OCI-LY1 (cell line): ENCODE measurements at regions not wholly inside any gene's neighbourhood (a gene's known extent, or its start where the extent isn't known, plus 50 kb on each side); places are given as distances from the start of the nearest gene placed in this dataset.

Source experiments
- H2AFZ ChIP-seq: fragments of 200-600 bp; sonication (generic), shearing (Covaris generic); 2 replicates; pipeline ENCODE4 v1.6.0; 2014; ENCODE audit warnings: antibody characterized with exemption, mild to moderate bottlenecking, low read length
- H3F3A ChIP-seq: fragments of 200-600 bp; sonication (generic), shearing (Covaris generic); 2 replicates; pipeline ENCODE4 v1.6.0; 2014; ENCODE audit warnings: mild to moderate bottlenecking, antibody characterized with exemption, low read length, moderate library complexity; ENCODE audit not compliant: insufficient read depth
- H3K27ac ChIP-seq: fragments of 200-600 bp; sonication (generic); 2 replicates; pipeline ENCODE4 v1.5.1; 2014; ENCODE audit warnings: low read length, mixed run types, mild to moderate bottlenecking, low read depth; ENCODE audit not compliant: poor library complexity, severe bottlenecking
- H3K27me3 ChIP-seq: fragments of 200-600 bp; sonication (generic); 2 replicates; pipeline ENCODE4 v1.6.0; 2014; ENCODE audit warnings: antibody characterized with exemption, mild to moderate bottlenecking, low read length, moderate library complexity; ENCODE audit not compliant: insufficient read depth
- H3K36me3 ChIP-seq: fragments of 200-600 bp; sonication (generic); 2 replicates; pipeline ENCODE4 v1.6.1; 2014; ENCODE audit warnings: mild to moderate bottlenecking, antibody characterized with exemption, low read length, moderate library complexity, mixed read lengths; ENCODE audit not compliant: insufficient read depth
- H3K4me1 ChIP-seq: fragments of 200-600 bp; sonication (generic); 2 replicates; pipeline ENCODE4 v1.5.1; 2014; ENCODE audit warnings: mild to moderate bottlenecking, low read length, moderate library complexity; ENCODE audit not compliant: insufficient read depth, severe bottlenecking
- H3K4me2 ChIP-seq: fragments of 200-600 bp; sonication (generic), shearing (Covaris generic); 2 replicates; pipeline ENCODE4 v1.6.1; 2014; ENCODE audit warnings: low read length
- H3K4me3 ChIP-seq: fragments of 200-600 bp; sonication (generic); 2 replicates; pipeline ENCODE4 v1.5.1; 2014; ENCODE audit warnings: low read length, low read depth, mild to moderate bottlenecking, mixed read lengths; ENCODE audit not compliant: poor library complexity, severe bottlenecking
- H3K79me2 ChIP-seq: fragments of 200-600 bp; shearing (Covaris generic); 2 replicates; pipeline ENCODE4 v1.6.1; 2016; ENCODE audit warnings: mixed run types, low read length, mixed read lengths; ENCODE audit not compliant: insufficient read depth
- H3K9ac ChIP-seq: fragments of 200-600 bp; sonication (generic), shearing (Covaris generic); 2 replicates; pipeline ENCODE4 v1.6.1; 2014; ENCODE audit warnings: mild to moderate bottlenecking, low read length, mixed read lengths
- H3K9me2 ChIP-seq: fragments of 200-600 bp; sonication (generic), shearing (Covaris generic); 2 replicates; pipeline ENCODE4 v1.6.1; 2014; ENCODE audit warnings: low read depth, mild to moderate bottlenecking, low read length, mixed read lengths
- H3K9me3 ChIP-seq: fragments of 200-600 bp; shearing (Covaris generic); 2 replicates; pipeline ENCODE4 v1.6.1; 2014; ENCODE audit warnings: low read length, mixed read lengths
- H4K20me1 ChIP-seq: fragments of 200-600 bp; sonication (generic), shearing (Covaris generic); 2 replicates; pipeline ENCODE4 v1.6.0; 2016; ENCODE audit warnings: mild to moderate bottlenecking, low read length; ENCODE audit not compliant: insufficient read depth
- CTCF ChIP-seq: fragments of 200-600 bp; sonication (generic), shearing (Covaris generic); IDR thresholded peaks from 2 replicates; pipeline ENCODE4 v1.5.1; 2017; ENCODE audit warnings: mild to moderate bottlenecking, antibody characterized with exemption, low read length, moderate library complexity, mixed read lengths
- EZH2 ChIP-seq: fragments of 200-600 bp; sonication (generic), shearing (Covaris generic); IDR thresholded peaks from 2 replicates; pipeline ENCODE4 v1.8.0; 2017; ENCODE audit warnings: borderline replicate concordance, mixed run types, mild to moderate bottlenecking, antibody characterized with exemption, low read length, moderate library complexity, mixed read lengths

DNA sequence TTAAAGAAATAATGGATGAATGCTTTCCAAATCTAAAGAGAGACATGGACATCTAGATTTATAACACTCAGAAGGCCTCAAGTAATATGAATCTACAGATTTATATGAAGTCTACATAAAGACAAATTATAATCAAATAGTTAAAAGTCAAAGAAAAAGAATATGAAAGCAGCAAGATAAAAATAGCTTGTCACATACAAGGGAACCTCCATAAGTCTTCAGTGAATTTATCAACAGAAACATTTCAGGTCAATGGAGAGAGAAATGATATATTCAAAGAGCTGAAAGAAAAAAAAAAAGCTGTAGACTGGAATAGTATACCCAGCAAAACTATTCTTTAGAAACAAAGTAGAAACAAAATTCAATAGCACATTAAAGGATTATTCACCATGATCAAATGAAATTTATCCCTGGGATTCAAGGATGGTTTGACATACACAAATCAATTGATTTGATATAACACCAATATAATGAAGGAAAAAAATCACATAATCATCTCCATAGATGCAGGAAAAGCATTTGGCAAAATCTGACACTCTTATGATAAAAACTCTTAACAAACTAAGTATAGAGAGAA is 346.6 kb upstream of the PABPC4L start:
- Histone ChIP-seq H3K4me1 (no peaks in the 10 kb centered on the region), H3K9ac (no peak overlapping the region), H3K4me2 (no peak overlapping the region), H3K4me3 (no peak overlapping the region), H3K9me2 (no peaks in the 10 kb centered on the region), H3F3A (no peaks in the 10 kb centered on the region), H3K9me3 (0 out of 2 replicates have a peak, but pooled peaks cover 3% of the 10 kb centered on the region), H3K27me3 (no peaks in the 10 kb centered on the region), H2AFZ (no peak overlapping the region), H3K27ac (no peak overlapping the region), H3K36me3 (no peaks in the 10 kb centered on the region), H3K79me2 (no peaks in the 10 kb centered on the region), H4K20me1 (no peaks in the 10 kb centered on the region)
- TF ChIP-seq EZH2 (no peak), CTCF (no peak)

DNA sequence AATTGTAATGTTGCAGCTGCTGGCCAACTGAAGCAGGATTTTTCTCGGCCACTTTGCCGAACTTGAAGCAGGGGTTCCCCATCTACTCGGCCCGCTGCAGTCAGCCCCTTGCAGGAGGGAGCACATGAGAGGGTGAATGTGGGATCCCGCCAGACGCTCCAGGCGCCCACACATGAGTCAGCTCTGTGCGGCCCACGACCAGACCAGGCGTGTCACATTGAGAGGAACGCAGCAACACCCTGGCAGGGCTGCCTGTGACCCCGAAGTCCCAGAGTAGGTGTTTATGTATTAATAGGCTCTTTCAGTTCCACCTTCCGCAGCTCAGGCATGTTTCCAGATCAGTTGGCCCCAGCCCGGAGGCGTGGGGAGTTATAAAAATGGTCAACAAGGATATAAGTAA is 344.7 kb upstream of the PABPC4L start:
- Histone ChIP-seq H3K4me1 (no peaks in the 10 kb centered on the region), H3K9me2 (no peaks in the 10 kb centered on the region), H3K27me3 (no peaks in the 10 kb centered on the region), H3K36me3 (no peaks in the 10 kb centered on the region), H3K27ac (no peak overlapping the region), H2AFZ (no peak overlapping the region), H3K9me3 (0 out of 2 replicates have a peak, but pooled peaks cover 3% of the 10 kb centered on the region), H3K79me2 (no peaks in the 10 kb centered on the region), H3K4me2 (no peak overlapping the region), H3F3A (no peaks in the 10 kb centered on the region), H3K4me3 (no peak overlapping the region), H3K9ac (no peak overlapping the region), H4K20me1 (no peaks in the 10 kb centered on the region)
- TF ChIP-seq EZH2 (no peak), CTCF (no peak)

GRCh38 chr4:134544303-134544770 is 342.7 kb upstream of the PABPC4L start:
- Histone ChIP-seq H3K9ac (no peak overlapping the region), H3K27me3 (no peaks in the 10 kb centered on the region), H3K36me3 (no peaks in the 10 kb centered on the region), H3K9me2 (no peaks in the 10 kb centered on the region), H3K4me1 (no peaks in the 10 kb centered on the region), H3K9me3 (0 out of 2 replicates have a peak, but pooled peaks cover 3% of the 10 kb centered on the region), H2AFZ (no peak overlapping the region; the same call in 1 of the 2 replicates), H3K27ac (no peak overlapping the region), H4K20me1 (no peaks in the 10 kb centered on the region), H3K79me2 (no peaks in the 10 kb centered on the region), H3F3A (no peaks in the 10 kb centered on the region), H3K4me3 (no peak overlapping the region), H3K4me2 (no peak overlapping the region)
- no peak for TF ChIP-seq CTCF
- TF ChIP-seq EZH2, result no peak
